GM20431 (cell line): ENCODE measurements at regions not wholly inside any gene's neighbourhood (a gene's known extent, or its start where the extent isn't known, plus 50 kb on each side); places are given as distances from the start of the nearest gene placed in this dataset.
"Not testable (repeated sequence)": the region's sequence is repeated elsewhere in the genome, so short reads cannot be mapped to it uniquely, and the experiment has no call there.

Source experiments
- in situ Hi-C: fragments of 300-500 bp; cut with MseI, MboI; formaldehyde crosslinking; loops from one replicate; pipeline ENCODE4 v1.15.0; 2020; ENCODE audit warnings: low sequenced_read_pairs; ENCODE audit not compliant: unreplicated experiment

- in situ Hi-C loops = no loop called here
Measured at GRCh38 chr13:101003566-101003965, 329.0 kb upstream of the TMTC4 start.

GRCh38 chr13:100989392-100989791 lies 314.8 kb upstream of the TMTC4 start:
- in situ Hi-C loops = no loop called here

DNA sequence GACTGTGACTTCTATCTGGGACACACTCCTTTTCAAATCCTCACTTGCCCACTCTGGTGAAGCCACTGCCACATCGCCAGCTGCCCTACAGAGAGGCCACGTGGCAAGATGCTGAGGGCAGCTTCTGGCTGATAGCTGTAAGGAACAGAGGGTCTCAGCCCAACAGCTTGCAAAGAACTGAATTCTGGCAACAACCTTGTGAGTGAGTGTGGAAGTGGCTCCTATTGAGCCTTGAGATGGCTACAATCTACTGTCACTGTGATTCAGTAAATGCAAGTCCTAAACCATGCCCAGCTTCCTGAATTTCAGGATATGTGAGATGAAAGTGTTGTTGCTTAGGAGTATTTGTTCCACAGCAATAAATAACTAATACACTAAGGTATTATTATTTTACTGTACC lies 314.3 kb upstream of the TMTC4 start:
- in situ Hi-C loops = no loop called here

DNA sequence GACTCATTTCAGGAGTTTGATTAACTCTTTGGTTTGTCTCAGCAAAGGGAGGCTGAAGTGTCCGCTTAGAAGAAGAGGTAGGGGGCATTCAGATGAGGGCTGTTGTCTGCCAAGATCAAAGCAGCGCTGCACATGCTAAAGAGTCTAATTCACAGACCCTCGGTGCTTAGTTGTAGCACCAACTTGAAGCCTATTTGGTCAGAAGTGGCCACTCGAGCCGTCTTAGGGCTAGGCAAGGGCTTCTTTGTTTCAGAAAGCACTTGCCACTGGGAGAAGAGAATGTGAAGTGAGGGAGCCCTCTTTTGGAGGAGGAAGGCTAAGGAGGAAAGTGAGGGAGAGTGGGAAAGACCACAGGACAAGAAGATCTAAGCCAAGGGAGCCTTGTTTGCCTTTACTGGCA lies 313.4 kb upstream of the TMTC4 start:
- in situ Hi-C loops = no loop called here

DNA sequence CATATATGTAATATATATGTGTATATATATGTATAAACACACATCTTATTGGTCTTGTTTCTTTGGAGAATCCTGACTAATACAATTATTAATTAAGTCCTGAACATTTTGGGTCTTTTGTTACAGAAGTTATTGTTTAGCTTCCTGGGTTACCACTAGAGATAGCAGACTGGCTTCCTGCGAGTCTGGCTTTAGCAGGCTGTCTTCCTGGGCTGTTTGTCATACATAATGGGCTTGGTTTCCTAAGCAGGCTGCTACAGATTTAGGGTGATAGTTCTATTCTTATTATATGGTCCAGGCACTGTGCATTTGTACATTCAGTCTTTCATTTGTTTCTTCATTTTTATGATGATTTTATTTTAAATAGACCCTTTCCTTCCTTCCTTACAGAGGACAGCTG lies 312.0 kb upstream of the TMTC4 start:
- in situ Hi-C loops = no loop called here

DNA sequence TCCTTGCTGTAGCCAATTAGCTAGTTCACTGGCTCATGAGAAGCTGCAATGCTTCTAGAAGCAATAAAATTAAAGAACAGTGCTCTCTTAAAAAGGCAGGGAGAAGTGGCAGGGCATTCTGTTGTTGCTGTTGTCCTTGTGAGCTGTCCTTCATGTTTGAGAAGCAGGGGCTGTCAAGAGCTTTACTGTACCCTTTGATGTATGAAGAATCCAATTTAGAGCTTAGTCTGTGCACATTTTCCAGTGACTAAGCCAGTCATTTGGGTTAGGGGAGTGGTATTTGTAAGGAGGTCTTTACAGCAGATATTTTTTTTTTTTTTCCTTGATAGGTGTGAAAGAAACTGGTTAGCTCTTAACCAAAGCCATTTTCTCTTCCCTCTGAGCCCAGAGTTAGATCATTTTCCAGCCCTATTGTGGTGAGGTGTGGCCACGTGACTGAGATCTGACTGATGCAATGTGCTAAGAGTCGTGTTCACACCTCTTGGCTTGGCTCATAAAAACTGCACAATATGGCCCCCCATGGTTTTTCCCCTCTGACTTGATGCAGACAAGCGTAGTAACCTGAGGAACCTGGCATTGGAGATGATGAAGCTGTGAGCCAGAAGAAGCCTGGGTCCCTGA lies 309.6 kb upstream of the TMTC4 start:
- in situ Hi-C loops = no loop called here

- in situ Hi-C loops = no loop called here
Measured at GRCh38 chr13:100983111-100983510, 308.5 kb upstream of the TMTC4 start.

DNA sequence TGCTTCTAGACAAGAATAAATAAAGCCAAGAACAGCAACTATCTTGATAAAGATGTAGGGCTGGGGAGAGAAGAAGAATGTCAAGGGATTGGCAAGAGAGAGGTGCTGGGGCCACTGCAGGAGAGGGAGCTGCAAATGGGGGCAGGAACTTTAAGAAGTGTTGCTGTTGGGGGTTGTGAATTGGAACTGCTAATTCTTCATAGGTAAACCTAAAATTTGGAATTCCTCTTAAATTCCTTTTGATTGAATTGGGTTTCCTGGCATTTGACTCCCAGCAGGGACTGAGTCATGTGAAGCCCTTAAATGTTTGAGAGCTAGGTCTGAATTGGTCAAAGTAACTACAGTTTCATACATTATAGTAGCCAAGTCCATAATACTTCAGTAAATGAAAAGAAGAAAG lies 305.6 kb upstream of the TMTC4 start:
- in situ Hi-C loops = no loop called here

DNA sequence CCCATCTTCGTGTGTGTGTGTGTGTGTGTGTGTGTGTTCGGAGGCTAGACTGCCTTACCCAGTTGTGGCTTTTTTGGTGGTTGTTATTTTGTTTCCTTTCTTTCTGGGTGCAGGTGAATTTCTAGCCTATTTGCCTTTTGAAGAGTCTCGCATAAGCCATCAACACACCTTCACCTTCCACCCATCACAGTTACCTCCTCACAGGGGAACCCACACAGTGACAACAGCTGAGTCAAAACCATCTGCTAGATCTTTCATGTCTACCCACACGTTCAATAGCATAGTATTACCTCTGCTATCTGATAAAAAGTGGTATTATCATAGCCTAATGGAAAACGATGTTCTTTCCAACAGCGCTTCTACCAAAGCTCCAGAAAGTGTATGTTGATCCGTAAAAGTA lies 303.2 kb upstream of the TMTC4 start:
- in situ Hi-C loops = no loop called here

DNA sequence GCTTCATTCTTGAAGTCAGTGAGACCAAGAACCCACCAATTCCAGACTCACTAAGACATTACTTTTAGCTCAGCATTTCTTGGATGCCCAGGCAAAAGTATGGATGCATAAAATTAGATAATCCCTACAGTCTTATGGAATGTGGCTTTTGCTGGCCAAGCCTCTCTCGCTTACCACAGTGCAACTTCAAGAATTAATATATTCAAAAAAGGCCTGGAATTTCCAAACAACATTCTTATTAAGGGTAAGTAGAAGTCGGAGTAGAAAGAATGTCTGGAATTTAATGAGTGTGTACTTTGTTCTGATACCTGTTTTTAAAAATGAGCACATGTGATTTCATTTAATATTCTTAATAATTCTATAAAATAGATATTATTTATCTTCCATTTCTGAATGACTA lies 302.4 kb upstream of the TMTC4 start:
- in situ Hi-C loops = no loop called here

- in situ Hi-C loops = not testable (repeated sequence)
Measured at GRCh38 chr13:100975666-100976065, 301.1 kb upstream of the TMTC4 start.

- in situ Hi-C loops = no loop called here
Measured at GRCh38 chr13:100962585-100962984, 288.0 kb upstream of the TMTC4 start.

- in situ Hi-C loops = no loop called here
Measured at GRCh38 chr13:100961186-100961585, 286.6 kb upstream of the TMTC4 start.

DNA sequence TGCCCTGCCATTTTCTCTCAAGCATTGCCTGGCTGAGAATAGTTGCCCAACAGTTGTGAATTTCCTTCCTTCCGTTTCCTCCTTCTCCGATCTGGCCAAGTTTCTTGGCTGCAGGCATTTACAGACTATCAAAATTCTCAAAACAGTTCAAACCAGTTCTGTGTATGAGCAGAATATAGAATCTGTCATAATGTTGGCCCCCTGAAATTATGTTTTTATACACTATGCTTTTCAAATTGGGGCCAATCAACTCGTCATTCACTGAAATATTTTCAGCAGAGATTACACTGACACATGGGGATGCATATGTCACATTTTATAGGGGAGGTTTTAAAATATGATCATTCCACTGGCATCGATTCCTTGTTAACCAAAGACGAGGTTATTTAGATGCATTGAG lies 284.2 kb upstream of the TMTC4 start:
- in situ Hi-C loops = no loop called here

- in situ Hi-C loops = no loop called here
Measured at GRCh38 chr13:100957741-100958140, 283.1 kb upstream of the TMTC4 start.

GRCh38 chr13:100954430-100955305 lies 280.1 kb upstream of the TMTC4 start:
- in situ Hi-C loops = no loop called here

DNA sequence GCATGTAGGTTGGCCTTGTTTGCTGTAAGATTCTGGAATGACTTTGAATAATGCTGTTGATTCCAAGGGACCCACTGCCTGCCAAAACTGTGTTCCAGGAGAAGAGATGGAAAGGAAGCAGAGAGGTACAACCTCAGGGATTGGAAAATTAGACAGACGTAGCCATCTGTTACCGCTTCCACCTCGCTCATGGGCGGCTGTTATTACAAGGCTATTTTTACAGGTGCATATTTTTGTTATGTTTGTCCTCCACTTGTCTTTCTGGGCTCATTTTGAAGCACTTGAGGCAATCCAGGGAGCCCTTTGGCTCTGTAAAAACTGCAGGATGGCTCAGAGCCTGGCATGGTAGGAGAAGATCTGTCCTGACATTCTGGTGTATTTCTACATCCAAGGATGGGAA lies 276.4 kb upstream of the TMTC4 start:
- in situ Hi-C loops = no loop called here

DNA sequence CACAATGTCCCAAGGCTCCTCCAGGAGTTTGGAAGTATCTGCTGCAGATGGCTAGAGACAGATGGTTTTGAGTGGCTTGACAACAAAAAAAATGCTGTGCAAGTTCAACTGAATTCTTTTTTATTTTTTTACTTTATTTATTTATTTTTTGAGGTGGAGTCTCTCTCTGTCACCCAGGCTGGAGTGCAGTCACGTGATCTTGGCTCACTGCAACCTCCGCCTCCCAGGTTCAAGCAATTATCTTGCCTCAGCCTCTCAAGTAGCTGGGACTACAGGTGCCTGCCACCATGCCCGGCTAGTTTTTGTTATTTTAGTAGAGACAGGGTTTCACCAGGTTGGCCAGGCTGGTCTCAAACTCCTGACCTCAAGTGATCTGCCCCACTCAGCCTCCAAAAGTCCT lies 274.3 kb upstream of the TMTC4 start:
- in situ Hi-C loops = not testable (repeated sequence)

DNA sequence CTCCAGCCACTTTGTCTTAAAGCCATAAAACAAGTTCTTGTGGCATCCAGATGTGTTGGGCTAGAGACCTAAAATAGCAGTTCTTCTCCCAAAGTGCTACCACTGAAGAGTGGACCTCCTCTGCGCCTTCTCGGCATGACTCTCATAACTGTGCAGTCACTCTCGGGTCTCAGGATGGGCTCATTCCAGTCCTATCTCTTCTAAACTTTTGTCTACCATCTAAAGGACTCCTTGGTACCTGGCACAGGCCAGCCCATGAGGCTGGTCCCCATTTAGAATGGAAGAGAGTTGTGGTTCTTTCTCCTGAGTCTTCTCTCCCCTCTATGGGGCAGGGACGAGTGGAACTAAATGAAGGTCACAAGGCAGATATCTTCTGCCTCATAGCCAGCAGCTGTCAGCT lies 272.0 kb upstream of the TMTC4 start:
- in situ Hi-C loops = no loop called here

DNA sequence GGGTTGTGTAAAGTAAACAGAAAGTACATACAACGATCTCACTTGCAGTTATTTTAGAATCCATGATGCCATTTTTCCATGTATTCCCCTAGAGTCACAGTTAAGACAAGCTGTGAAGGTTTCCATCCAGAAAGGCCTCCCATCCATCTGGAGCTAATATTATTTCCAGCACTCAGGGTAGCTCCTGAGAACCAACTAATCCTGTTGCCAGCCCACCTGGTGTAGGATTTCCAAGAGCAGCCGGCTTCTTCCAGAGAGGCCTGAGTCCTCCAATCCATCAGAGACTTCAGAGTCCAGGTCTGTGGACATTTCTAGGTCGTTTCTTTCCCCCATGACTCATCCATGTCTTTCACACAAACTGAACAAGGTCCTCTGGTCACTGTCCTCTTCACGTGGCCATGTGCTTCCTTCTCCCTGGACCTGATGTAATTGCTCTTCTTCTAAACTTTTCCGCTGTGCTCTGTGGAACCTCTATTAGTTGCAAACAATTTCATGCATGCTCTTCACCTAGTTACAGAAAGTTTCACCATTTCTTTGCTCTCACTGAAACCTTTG lies 270.3 kb upstream of the TMTC4 start:
- in situ Hi-C loops = no loop called here

GRCh38 chr13:100942742-100943141 lies 268.1 kb upstream of the TMTC4 start:
- in situ Hi-C loops = no loop called here
